HepG2 (cell line): ENCODE measurements at regions not wholly inside any gene's neighbourhood (a gene's known extent, or its start where the extent isn't known, plus 50 kb on each side); places are given as distances from the start of the nearest gene placed in this dataset.

Experiments used
- ATAC-seq: fragments of 200-7000 bp; cut with Tn5 transposase; 3 replicates; pipeline ENCODE4 v1.9.1; 2020; ENCODE audit warnings: mild to moderate bottlenecking, moderate library complexity
- BruUV-seq: library from RNA; stranded (reverse); fragments of 400-500 nt; replicated peaks from 2 replicates; lab custom pipeline; 2021; lab: Mats Ljungman, UMichigan
- CTCF ChIA-PET: fragments of 300-600 bp; formaldehyde crosslinking; extraction: SDS; loops from one replicate; lab custom pipeline; 2021; ENCODE audit warnings: low total read pairs, inconsistent platforms, low intra/inter-chr PET ratio; lab: Yijun Ruan, JAX
- POLR2A ChIA-PET: fragments of 350-600 bp; sonication (Branson Sonifier 250); formaldehyde crosslinking; loops from one replicate; lab custom pipeline; 2020; ENCODE audit warnings: antibody characterized with exemption, inconsistent platforms; lab: Yijun Ruan, JAX
- DNase-seq: peaks from one replicate; pipeline ENCODE4 v3.0.0-alpha.2; 2015; ENCODE audit warnings: low spot score
- FAIRE-seq: peaks from 3 replicates; lab custom pipeline; 2011; peaks lifted over from hg19 to GRCh38; lab: Jason Lieb, UNC
- H2AFZ ChIP-seq: one replicate; pipeline ENCODE4 v1.6.1; 2011; ENCODE audit warnings: low read length, inconsistent platforms
- H3K27ac ChIP-seq: fragments of 300-600 bp; 3 replicates; pipeline ENCODE4 v1.8.0; 2011; ENCODE audit warnings: mixed run types, mild to moderate bottlenecking, mixed read lengths, low read length, inconsistent platforms; ENCODE audit not compliant: insufficient read depth; ENCODE audit errors: extremely low read length
- H3K27me3 ChIP-seq, 2 experiments: fragments of 200-600 bp in 1 of 2; 2 replicates in 1 of 2; 3 replicates in 1 of 2; pipeline versions ENCODE4 v1.6.0 to v1.8.0; 2011; ENCODE audit warnings: low read length in 2 of 2, mild to moderate bottlenecking in 2 of 2, moderate library complexity in 2 of 2, inconsistent platforms in 1 of 2; ENCODE audit not compliant: insufficient read depth in 2 of 2, control insufficient read depth in 1 of 2
- H3K36me3 ChIP-seq, 2 experiments: fragments of 200-600 bp in 1 of 2; replicated peaks in 1 of 2; 2 replicates in 1 of 2; 3 replicates in 1 of 2; pipeline versions ENCODE4 v1.5.1 to v1.8.0; 2011; ENCODE audit warnings: low read length in 2 of 2, inconsistent platforms in 1 of 2; ENCODE audit not compliant: insufficient read depth in 2 of 2, control insufficient read depth in 1 of 2
- H3K4me1 ChIP-seq: 2 replicates; pipeline ENCODE4 v1.5.1; 2012; ENCODE audit warnings: low read length, inconsistent platforms; ENCODE audit not compliant: insufficient read depth
- H3K4me2 ChIP-seq: 2 replicates; pipeline ENCODE4 v1.6.0; 2011; ENCODE audit warnings: low read depth, low read length, inconsistent platforms
- H3K4me3 ChIP-seq, 3 experiments: fragments of 200-600 bp in 1 of 3; sonication (generic), shearing (Covaris generic) in 1 of 3; replicated peaks in 1 of 3; 2 replicates each; pipeline ENCODE4 v1.5.1; 2011 to 2016; ENCODE audit warnings: low read length in 3 of 3, inconsistent platforms in 2 of 3, low read depth in 2 of 3, mild to moderate bottlenecking in 2 of 3, control low read depth in 1 of 3, mixed read lengths in 1 of 3; ENCODE audit not compliant: insufficient read depth in 1 of 3
- H3K79me2 ChIP-seq: one replicate; pipeline ENCODE4 v1.6.1; 2011; ENCODE audit warnings: low read length, inconsistent platforms; ENCODE audit not compliant: insufficient read depth
- H3K9ac ChIP-seq: 2 replicates; pipeline ENCODE4 v1.6.0; 2011; ENCODE audit warnings: mild to moderate bottlenecking, low read depth, low read length, inconsistent platforms; ENCODE audit not compliant: insufficient read depth
- H3K9me3 ChIP-seq: 2 replicates; pipeline ENCODE4 v1.5.1; 2012; ENCODE audit warnings: mild to moderate bottlenecking, low read length
- H4K20me1 ChIP-seq: 2 replicates; pipeline ENCODE4 v1.6.0; 2011; ENCODE audit warnings: inconsistent platforms, mild to moderate bottlenecking, low read length, moderate library complexity; ENCODE audit not compliant: insufficient read depth
- ARHGAP35 ChIP-seq: sonication (generic); formaldehyde crosslinking; IDR thresholded peaks from 2 replicates; pipeline ENCODE4 v1.9.0; 2022; ENCODE audit warnings: mild to moderate bottlenecking, inconsistent platforms, moderate library complexity, missing genetic modification reagents, borderline replicate concordance
- CREM ChIP-seq, 2 experiments: sonication (generic) in 1 of 2; formaldehyde crosslinking in 1 of 2; IDR thresholded peaks; 2 replicates each; pipeline versions ENCODE4 v1.4.0 to v1.6.1; 2016 to 2020; ENCODE audit warnings: antibody characterized with exemption in 1 of 2, mild to moderate bottlenecking in 1 of 2, missing genetic modification reagents in 1 of 2
- HMG20A ChIP-seq: IDR thresholded peaks from 2 replicates; pipeline ENCODE4 v1.6.1; 2016; ENCODE audit warnings: borderline replicate concordance
- MEF2D ChIP-seq: sonication (generic); formaldehyde crosslinking; IDR thresholded peaks from 2 replicates; pipeline ENCODE4 v1.5.1; 2020; ENCODE audit warnings: mild to moderate bottlenecking, missing genetic modification reagents
- PHF5A ChIP-seq: IDR thresholded peaks from one replicate; pipeline ENCODE4 v1.6.1; 2018; ENCODE audit warnings: low read depth, missing genetic modification reagents; ENCODE audit not compliant: unreplicated experiment
- ZMYM3 ChIP-seq: sonication (generic); formaldehyde crosslinking; IDR thresholded peaks from 2 replicates; pipeline ENCODE4 v1.5.1; 2020; ENCODE audit warnings: mild to moderate bottlenecking, missing genetic modification reagents
- ZNF788 ChIP-seq: sonication (generic); formaldehyde crosslinking; IDR thresholded peaks from 2 replicates; pipeline ENCODE4 v1.5.0; 2020; ENCODE audit warnings: mild to moderate bottlenecking, missing genetic modification reagents, borderline replicate concordance
- ZSCAN20 ChIP-seq: sonication (generic); formaldehyde crosslinking; IDR thresholded peaks from 2 replicates; pipeline ENCODE4 v1.4.0; 2020; ENCODE audit warnings: missing genetic modification reagents, mild to moderate bottlenecking, borderline replicate concordance
- WGBS: methylation state at CpG from one replicate; pipeline ENCODE4 v1.1.6; 2017; ENCODE audit warnings: low lambda C conversion rate; 5-methylcytosine and 5-hydroxymethylcytosine counted together
- in situ Hi-C: cut with HindIII; loops from 2 replicates; pipeline ENCODE4 v1.10.0; 2017; ENCODE audit warnings: low pct_unique_long_range_greater_than_20kb; ENCODE audit not compliant: extremely low pct_ligation_motif_present
- intact Hi-C: fragments of 100-400 bp; cut with micrococcal nuclease; formaldehyde crosslinking; loops from one replicate; pipeline ENCODE4 v1.10.0; 2022; ENCODE audit not compliant: unreplicated experiment
- TF ChIP-seq, protein P1 (sequence below): sonication (generic); formaldehyde crosslinking; IDR thresholded peaks from 2 replicates; pipeline ENCODE4 v1.8.1; 2023; ENCODE audit warnings: mild to moderate bottlenecking, missing genetic modification reagents
- TF ChIP-seq, protein P2 (sequence below): sonication (generic); formaldehyde crosslinking; IDR thresholded peaks from 2 replicates; pipeline ENCODE4 v1.4.0; 2020; ENCODE audit warnings: mild to moderate bottlenecking, missing genetic modification reagents, borderline replicate concordance
- TF ChIP-seq, protein P3 (sequence below): IDR thresholded peaks from 2 replicates; pipeline ENCODE4 v1.6.1; 2012; ENCODE audit warnings: inconsistent platforms
- TF ChIP-seq, protein P4 (sequence below): sonication (generic); formaldehyde crosslinking; IDR thresholded peaks from 2 replicates; pipeline ENCODE4 v1.4.0; 2020; ENCODE audit warnings: low read depth, mild to moderate bottlenecking, missing genetic modification reagents
- TF ChIP-seq, protein P5 (sequence below): sonication (generic); formaldehyde crosslinking; IDR thresholded peaks from 2 replicates; pipeline ENCODE4 v1.8.1; 2023; ENCODE audit warnings: mild to moderate bottlenecking, moderate library complexity, missing genetic modification reagents
- TF ChIP-seq, protein P6 (sequence below): sonication (generic); formaldehyde crosslinking; IDR thresholded peaks from 2 replicates; pipeline ENCODE4 v1.8.0; 2022; ENCODE audit warnings: mild to moderate bottlenecking, missing genetic modification reagents

DNA sequence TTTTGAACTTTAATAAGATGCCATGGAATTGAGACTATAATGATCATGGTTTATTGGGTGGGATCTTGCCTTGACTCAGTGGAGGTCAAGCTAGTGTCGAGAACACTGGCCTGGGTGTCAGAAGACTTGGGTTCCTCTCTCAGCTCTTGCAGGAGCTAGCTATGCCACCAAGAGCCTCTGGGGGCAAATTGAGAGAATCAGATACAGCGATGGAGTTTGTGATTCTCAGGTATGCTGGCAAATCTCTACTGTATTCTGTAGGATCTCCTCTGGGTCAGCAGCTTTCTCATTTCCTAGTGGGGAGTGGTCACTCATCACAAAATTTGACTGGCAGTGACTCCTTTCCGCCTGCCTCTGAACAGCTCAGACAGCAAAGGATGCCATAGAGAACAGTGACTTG lies 477.0 kb downstream of the RNF144A start (continued):
- TF ChIP-seq ARHGAP35 (CRISPR knock-in tag) = no peak
- TF ChIP-seq, protein P1, sequence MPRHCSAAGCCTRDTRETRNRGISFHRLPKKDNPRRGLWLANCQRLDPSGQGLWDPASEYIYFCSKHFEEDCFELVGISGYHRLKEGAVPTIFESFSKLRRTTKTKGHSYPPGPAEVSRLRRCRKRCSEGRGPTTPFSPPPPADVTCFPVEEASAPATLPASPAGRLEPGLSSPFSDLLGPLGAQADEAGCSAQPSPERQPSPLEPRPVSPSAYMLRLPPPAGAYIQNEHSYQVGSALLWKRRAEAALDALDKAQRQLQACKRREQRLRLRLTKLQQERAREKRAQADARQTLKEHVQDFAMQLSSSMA (CRISPR knock-in tag) = no peak

DNA sequence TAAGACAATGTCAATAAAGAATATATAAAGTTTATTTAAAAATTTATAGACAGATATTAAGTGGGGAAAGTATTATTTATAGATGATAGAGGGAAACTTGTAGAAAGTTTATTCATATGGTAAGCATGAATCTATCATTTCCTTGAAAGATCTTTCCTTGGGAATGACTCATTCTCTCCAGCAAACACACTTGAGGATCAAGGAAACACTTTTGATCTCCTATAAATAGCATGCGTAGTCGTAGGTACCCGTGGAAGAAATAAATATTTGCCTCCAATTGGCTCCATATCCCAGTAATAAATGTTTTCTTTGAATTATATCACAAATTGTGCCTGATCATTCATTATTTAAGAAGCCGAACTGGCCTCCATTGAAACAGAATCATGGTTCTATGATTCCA lies 483.4 kb downstream of the RNF144A start:
- FAIRE-seq (no peak), DNase-seq (no peak), ATAC-seq (no peak)
- no peaks in the 10 kb centered on the region for H3K9me3 ChIP-seq
- CTCF ChIA-PET = no interaction called here
- H3K79me2 ChIP-seq = no peaks in the 10 kb centered on the region
- BruUV-seq = no TSS peak
- H3K4me3 ChIP-seq = no peak overlapping the region
- H2AFZ ChIP-seq = no peak overlapping the region
- POLR2A ChIA-PET = no interaction called here
- in situ Hi-C loops = no loop called here
- no peak overlapping the region for H3K27ac ChIP-seq
- no peaks in the 10 kb centered on the region for H3K4me1 ChIP-seq
- intact Hi-C loops = no loop called here
- H3K27me3 ChIP-seq = no peaks in the 10 kb centered on the region
- H3K4me2 ChIP-seq = no peak overlapping the region
- WGBS = 54% methylated on average over 4 of the region's 4 CpGs
- H3K9ac ChIP-seq = no peak overlapping the region
- no peaks in the 10 kb centered on the region for H4K20me1 ChIP-seq
- no peaks in the 10 kb centered on the region for H3K36me3 ChIP-seq
- TF ChIP-seq HMG20A (CRISPR knock-in tag) = no peak
- TF ChIP-seq PHF5A (CRISPR knock-in tag) = no peak
- no peak for TF ChIP-seq ZSCAN20 (CRISPR knock-in tag)
- TF ChIP-seq, protein P2, sequence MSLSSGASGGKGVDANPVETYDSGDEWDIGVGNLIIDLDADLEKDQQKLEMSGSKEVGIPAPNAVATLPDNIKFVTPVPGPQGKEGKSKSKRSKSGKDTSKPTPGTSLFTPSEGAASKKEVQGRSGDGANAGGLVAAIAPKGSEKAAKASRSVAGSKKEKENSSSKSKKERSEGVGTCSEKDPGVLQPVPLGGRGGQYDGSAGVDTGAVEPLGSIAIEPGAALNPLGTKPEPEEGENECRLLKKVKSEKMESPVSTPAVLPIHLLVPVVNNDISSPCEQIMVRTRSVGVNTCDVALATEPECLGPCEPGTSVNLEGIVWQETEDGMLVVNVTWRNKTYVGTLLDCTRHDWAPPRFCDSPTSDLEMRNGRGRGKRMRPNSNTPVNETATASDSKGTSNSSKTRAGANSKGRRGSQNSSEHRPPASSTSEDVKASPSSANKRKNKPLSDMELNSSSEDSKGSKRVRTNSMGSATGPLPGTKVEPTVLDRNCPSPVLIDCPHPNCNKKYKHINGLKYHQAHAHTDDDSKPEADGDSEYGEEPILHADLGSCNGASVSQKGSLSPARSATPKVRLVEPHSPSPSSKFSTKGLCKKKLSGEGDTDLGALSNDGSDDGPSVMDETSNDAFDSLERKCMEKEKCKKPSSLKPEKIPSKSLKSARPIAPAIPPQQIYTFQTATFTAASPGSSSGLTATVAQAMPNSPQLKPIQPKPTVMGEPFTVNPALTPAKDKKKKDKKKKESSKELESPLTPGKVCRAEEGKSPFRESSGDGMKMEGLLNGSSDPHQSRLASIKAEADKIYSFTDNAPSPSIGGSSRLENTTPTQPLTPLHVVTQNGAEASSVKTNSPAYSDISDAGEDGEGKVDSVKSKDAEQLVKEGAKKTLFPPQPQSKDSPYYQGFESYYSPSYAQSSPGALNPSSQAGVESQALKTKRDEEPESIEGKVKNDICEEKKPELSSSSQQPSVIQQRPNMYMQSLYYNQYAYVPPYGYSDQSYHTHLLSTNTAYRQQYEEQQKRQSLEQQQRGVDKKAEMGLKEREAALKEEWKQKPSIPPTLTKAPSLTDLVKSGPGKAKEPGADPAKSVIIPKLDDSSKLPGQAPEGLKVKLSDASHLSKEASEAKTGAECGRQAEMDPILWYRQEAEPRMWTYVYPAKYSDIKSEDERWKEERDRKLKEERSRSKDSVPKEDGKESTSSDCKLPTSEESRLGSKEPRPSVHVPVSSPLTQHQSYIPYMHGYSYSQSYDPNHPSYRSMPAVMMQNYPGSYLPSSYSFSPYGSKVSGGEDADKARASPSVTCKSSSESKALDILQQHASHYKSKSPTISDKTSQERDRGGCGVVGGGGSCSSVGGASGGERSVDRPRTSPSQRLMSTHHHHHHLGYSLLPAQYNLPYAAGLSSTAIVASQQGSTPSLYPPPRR = no peak
- TF ChIP-seq, protein P3, sequence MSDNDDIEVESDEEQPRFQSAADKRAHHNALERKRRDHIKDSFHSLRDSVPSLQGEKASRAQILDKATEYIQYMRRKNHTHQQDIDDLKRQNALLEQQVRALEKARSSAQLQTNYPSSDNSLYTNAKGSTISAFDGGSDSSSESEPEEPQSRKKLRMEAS = no peak
- no peak for TF ChIP-seq MEF2D
- TF ChIP-seq CREM (IDR thresholded peaks at IDR 0.05) = no peak
- no peak for TF ChIP-seq CREM (CRISPR knock-in tag; IDR thresholded peaks at IDR 0.05)
- TF ChIP-seq, protein P4, sequence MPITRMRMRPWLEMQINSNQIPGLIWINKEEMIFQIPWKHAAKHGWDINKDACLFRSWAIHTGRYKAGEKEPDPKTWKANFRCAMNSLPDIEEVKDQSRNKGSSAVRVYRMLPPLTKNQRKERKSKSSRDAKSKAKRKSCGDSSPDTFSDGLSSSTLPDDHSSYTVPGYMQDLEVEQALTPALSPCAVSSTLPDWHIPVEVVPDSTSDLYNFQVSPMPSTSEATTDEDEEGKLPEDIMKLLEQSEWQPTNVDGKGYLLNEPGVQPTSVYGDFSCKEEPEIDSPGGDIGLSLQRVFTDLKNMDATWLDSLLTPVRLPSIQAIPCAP (CRISPR knock-in tag) = no peak
- TF ChIP-seq, protein P5, sequence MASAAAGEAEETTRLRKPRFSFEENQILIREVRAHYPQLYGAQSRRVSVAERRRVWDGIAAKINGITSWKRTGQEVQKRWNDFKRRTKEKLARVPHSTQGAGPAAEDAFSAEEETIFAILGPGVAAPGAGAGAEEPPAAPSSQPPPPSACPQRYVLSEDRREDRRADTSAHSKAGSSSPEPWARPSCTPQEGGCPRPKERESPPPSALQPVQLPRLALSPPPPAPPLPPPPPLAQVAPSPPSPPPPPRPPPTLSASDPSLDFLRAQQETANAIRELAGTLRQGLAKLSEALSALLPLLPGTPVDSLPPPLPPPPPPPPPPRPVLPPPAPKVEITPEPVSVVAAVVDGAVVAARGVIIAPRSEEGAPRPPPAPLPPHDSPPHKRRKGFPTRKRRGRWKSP (CRISPR knock-in tag) = no peak
- TF ChIP-seq, protein P6, sequence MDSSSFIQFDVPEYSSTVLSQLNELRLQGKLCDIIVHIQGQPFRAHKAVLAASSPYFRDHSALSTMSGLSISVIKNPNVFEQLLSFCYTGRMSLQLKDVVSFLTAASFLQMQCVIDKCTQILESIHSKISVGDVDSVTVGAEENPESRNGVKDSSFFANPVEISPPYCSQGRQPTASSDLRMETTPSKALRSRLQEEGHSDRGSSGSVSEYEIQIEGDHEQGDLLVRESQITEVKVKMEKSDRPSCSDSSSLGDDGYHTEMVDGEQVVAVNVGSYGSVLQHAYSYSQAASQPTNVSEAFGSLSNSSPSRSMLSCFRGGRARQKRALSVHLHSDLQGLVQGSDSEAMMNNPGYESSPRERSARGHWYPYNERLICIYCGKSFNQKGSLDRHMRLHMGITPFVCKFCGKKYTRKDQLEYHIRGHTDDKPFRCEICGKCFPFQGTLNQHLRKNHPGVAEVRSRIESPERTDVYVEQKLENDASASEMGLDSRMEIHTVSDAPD (CRISPR knock-in tag) = no peak
- no peak for TF ChIP-seq ZMYM3 (CRISPR knock-in tag)
- no peak for TF ChIP-seq ZNF788 (CRISPR knock-in tag)
